ENCODE measurements at regions not wholly inside any gene's neighbourhood (a gene's known extent, or its start where the extent isn't known, plus 50 kb on each side); places are given as distances from the start of the nearest gene placed in this dataset.

DNA sequence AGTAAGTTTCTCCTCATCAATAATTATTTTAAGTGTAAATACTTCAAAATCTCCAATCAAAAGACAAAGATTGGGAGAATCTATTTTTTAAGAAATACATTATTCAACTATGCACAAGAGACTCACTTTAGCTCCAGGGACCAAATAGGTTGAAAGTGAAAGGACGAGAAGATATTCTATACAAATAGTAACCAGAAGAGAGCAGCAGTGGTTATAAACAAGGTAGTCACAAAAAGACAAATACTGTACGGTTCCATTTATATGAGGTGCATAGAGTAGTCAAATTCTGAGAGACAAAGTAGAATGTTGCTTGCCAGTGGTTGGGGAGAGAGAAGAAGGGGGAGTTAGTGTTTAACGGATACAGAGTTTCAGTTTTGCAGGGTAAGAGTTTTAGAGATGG lies 69.8 kb downstream of the POU3F3 start:
- Histone ChIP-seq H3K36me3 (ENCODE audit: control insufficient read depth, insufficient read depth, low read length) (no peaks in the 10 kb centered on the region), H3K27ac (ENCODE audit: low read length) (no peak overlapping the region), H3K27me3 (ENCODE audit: control insufficient read depth, insufficient read depth, low read length) (no peaks in the 10 kb centered on the region; the same call in 1 of the 2 replicates), H3K9me3 (ENCODE audit: control insufficient read depth, insufficient read depth, low read depth, low read length) (no peaks in the 10 kb centered on the region), H3K4me1 (ENCODE audit: control insufficient read depth, insufficient read depth, low read length) (no peaks in the 10 kb centered on the region), H3K4me3 (ENCODE audit: low read depth in 2 of 2, low read length in 2 of 2) (no peak overlapping the region)
- ChIA-PET CTCF (no interaction called here), POLR2A (no interaction called here)
- in situ Hi-C loops (cut with HindIII; ENCODE audit: low pct_unique_long_range_greater_than_20kb, low sequenced_read_pairs) (no loop called here), intact Hi-C loops (cut with micrococcal nuclease; ENCODE audit: unreplicated experiment) (no loop called here)
- BruUV-seq (replicated peaks), result no TSS peak
- ATAC-seq (no peak), DNase-seq (ENCODE audit: low read depth, low spot score) (no peak)
- no peak for TF ChIP-seq TCF7L2 (IDR thresholded peaks at IDR 0.05; ENCODE audit: low read depth, low read length)
- TF ChIP-seq REST (IDR thresholded peaks at IDR 0.05; ENCODE audit: insufficient read depth in 1 of 2, low read depth in 2 of 2, low read length in 1 of 2), result no peak

- in situ Hi-C loops (cut with HindIII; ENCODE audit: low pct_unique_long_range_greater_than_20kb, low sequenced_read_pairs), result no loop called here
- CTCF ChIA-PET, result no interaction called here
- intact Hi-C loops (cut with micrococcal nuclease; ENCODE audit: unreplicated experiment), result no loop called here
- H3K27me3 ChIP-seq (ENCODE audit: control insufficient read depth, insufficient read depth, low read length), result no peaks in the 10 kb centered on the region; the same call in none of the 2 replicates
- no peak overlapping the region for H3K4me3 ChIP-seq (ENCODE audit: low read depth in 2 of 2, low read length in 2 of 2)
- DNase-seq (ENCODE audit: low read depth, low spot score) (no peak), ATAC-seq (no peak)
- no peak for TF ChIP-seq POLR2AphosphoS5 (IDR thresholded peaks at IDR 0.05; ENCODE audit: low read depth, low read length)
- TF ChIP-seq REST (IDR thresholded peaks at IDR 0.05; ENCODE audit: insufficient read depth in 1 of 2, low read depth in 2 of 2, low read length in 1 of 2), result no peak
- TF ChIP-seq TCF7L2 (IDR thresholded peaks at IDR 0.05; ENCODE audit: low read depth, low read length), result no peak
- TF ChIP-seq, protein P1, sequence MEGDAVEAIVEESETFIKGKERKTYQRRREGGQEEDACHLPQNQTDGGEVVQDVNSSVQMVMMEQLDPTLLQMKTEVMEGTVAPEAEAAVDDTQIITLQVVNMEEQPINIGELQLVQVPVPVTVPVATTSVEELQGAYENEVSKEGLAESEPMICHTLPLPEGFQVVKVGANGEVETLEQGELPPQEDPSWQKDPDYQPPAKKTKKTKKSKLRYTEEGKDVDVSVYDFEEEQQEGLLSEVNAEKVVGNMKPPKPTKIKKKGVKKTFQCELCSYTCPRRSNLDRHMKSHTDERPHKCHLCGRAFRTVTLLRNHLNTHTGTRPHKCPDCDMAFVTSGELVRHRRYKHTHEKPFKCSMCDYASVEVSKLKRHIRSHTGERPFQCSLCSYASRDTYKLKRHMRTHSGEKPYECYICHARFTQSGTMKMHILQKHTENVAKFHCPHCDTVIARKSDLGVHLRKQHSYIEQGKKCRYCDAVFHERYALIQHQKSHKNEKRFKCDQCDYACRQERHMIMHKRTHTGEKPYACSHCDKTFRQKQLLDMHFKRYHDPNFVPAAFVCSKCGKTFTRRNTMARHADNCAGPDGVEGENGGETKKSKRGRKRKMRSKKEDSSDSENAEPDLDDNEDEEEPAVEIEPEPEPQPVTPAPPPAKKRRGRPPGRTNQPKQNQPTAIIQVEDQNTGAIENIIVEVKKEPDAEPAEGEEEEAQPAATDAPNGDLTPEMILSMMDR (IDR thresholded peaks at IDR 0.05), result no peak
- TF ChIP-seq SIN3A (IDR thresholded peaks at IDR 0.05; ENCODE audit: borderline replicate concordance, insufficient read depth, low read depth, low read length), result no peak
- POLR2A ChIA-PET, result interaction anchor here (0.7 kb wide), 1 partner anchor 1061 kb away, joined by 3 read pairs; no protein-coding TSS in a partner anchor
- H3K4me1 ChIP-seq (ENCODE audit: control insufficient read depth, insufficient read depth, low read length), result no peaks in the 10 kb centered on the region
- H3K9me3 ChIP-seq (ENCODE audit: control insufficient read depth, insufficient read depth, low read depth, low read length), result no peaks in the 10 kb centered on the region
- H3K27ac ChIP-seq (ENCODE audit: low read length), result no peak overlapping the region
- no TSS peak for BruUV-seq (replicated peaks)
- no peaks in the 10 kb centered on the region for H3K36me3 ChIP-seq (ENCODE audit: control insufficient read depth, insufficient read depth, low read length)
Observed at GRCh38 chr2:104929663-104930062, 75.7 kb downstream of the POU3F3 start.
